GM23338 (cell line): ENCODE measurements at regions not wholly inside any gene's neighbourhood (a gene's known extent, or its start where the extent isn't known, plus 50 kb on each side); places are given as distances from the start of the nearest gene placed in this dataset.

Experiments used
- CTCF ChIP-seq, 2 experiments: fragments of 200-600 bp in 1 of 2; sonication (generic) in 1 of 2; conservative IDR thresholded peaks; 2 replicates each; pipeline versions ENCODE4 v1.5.1 to v1.6.1; 2016 to 2017; ENCODE audit warnings: antibody characterized with exemption in 2 of 2, low read depth in 2 of 2, mild to moderate bottlenecking in 2 of 2, moderate library complexity in 1 of 2
- ETS1 ChIP-seq: IDR thresholded peaks from 2 replicates; pipeline ENCODE4 v1.6.1; 2016; ENCODE audit warnings: antibody characterized with exemption
- EZH2 ChIP-seq: fragments of 200-600 bp; sonication (generic); IDR thresholded peaks from one replicate; pipeline ENCODE4 v1.8.0; 2017; ENCODE audit warnings: antibody characterized with exemption, mild to moderate bottlenecking, low read depth; ENCODE audit not compliant: unreplicated experiment
- EZH2phosphoT487 ChIP-seq: fragments of 200-600 bp; sonication (generic); IDR thresholded peaks from one replicate; pipeline ENCODE4 v1.8.1; 2018; ENCODE audit warnings: antibody characterized with exemption; ENCODE audit not compliant: unreplicated experiment
- NANOG ChIP-seq: IDR thresholded peaks from 2 replicates; pipeline ENCODE4 v1.6.1; 2016; ENCODE audit warnings: antibody characterized with exemption, borderline replicate concordance
- POLR2AphosphoS5 ChIP-seq: IDR thresholded peaks from 2 replicates; pipeline ENCODE4 v1.6.1; 2016; ENCODE audit warnings: antibody characterized with exemption, low read depth
- REST ChIP-seq: IDR thresholded peaks from one replicate; pipeline ENCODE4 v1.6.1; 2018; ENCODE audit warnings: antibody characterized with exemption; ENCODE audit not compliant: unreplicated experiment
- STAT1 ChIP-seq: IDR thresholded peaks from one replicate; pipeline ENCODE4 v1.6.1; 2016; ENCODE audit warnings: antibody characterized with exemption; ENCODE audit not compliant: unreplicated experiment
- ZNF462 ChIP-seq: fragments of 250-450 bp; sonication (Bioruptor Pico); IDR thresholded peaks from 2 replicates; pipeline ENCODE4 v1.5.0; 2020; ENCODE audit warnings: mild to moderate bottlenecking, moderate library complexity

- TF ChIP-seq EZH2phosphoT487 (no peak), EZH2 (no peak), REST (no peak), NANOG (no peak), CTCF (conservative IDR thresholded peaks at IDR 0.05; ENCODE audit: low read depth in 2 of 2) (no peak), STAT1 (no peak), ETS1 (no peak), ZNF462 (CRISPR knock-in tag) (no peak), POLR2AphosphoS5 (no peak)
These were observed 68.0 kb upstream of the NRP1 start for GRCh38 chr10:33402220-33403073.
